ENCODE measurements at regions not wholly inside any gene's neighbourhood (a gene's known extent, or its start where the extent isn't known, plus 50 kb on each side); places are given as distances from the start of the nearest gene placed in this dataset.

GRCh38 chr1:4172644-4173599 is 272.9 kb upstream of the C1orf174 start:
- TF ChIP-seq CTCF (IDR thresholded peaks at IDR 0.05), result no peak
- TF ChIP-seq POLR2A (IDR thresholded peaks at IDR 0.05), result no peak
